ENCODE measurements at regions not wholly inside any gene's neighbourhood (a gene's known extent, or its start where the extent isn't known, plus 50 kb on each side); places are given as distances from the start of the nearest gene placed in this dataset.

DNA sequence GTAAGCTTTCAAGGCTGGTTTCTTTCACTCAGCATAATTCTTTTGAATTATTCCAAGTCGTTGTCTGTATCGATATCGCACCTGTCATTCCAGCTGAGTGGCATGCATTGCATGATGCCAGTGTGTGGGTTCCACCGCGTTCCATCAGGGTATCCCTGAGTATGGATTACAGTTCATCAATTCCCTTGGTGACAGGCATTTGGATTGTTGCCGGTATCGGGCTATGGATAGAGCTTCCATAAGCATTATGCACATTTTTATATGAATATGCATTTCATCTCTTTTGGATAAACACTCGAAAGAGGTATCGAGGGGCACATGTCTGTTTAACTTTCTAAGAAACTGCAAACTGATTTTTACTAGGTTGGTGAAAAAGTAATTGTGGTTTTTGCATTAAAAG lies 698.8 kb downstream of the BRD1 start:
- no peak for TF ChIP-seq CTCF (conservative IDR thresholded peaks at IDR 0.05; ENCODE audit: low read depth, low read length)
- no peak for TF ChIP-seq EZH2 (IDR thresholded peaks at IDR 0.05; ENCODE audit: low read length, unreplicated experiment)
- no peak for TF ChIP-seq EZH2phosphoT487 (IDR thresholded peaks at IDR 0.05; ENCODE audit: borderline replicate concordance, low read length)

Measured in PC-3 (cell line).